ENCODE measurements at regions not wholly inside any gene's neighbourhood (a gene's known extent, or its start where the extent isn't known, plus 50 kb on each side); places are given as distances from the start of the nearest gene placed in this dataset.

DNA sequence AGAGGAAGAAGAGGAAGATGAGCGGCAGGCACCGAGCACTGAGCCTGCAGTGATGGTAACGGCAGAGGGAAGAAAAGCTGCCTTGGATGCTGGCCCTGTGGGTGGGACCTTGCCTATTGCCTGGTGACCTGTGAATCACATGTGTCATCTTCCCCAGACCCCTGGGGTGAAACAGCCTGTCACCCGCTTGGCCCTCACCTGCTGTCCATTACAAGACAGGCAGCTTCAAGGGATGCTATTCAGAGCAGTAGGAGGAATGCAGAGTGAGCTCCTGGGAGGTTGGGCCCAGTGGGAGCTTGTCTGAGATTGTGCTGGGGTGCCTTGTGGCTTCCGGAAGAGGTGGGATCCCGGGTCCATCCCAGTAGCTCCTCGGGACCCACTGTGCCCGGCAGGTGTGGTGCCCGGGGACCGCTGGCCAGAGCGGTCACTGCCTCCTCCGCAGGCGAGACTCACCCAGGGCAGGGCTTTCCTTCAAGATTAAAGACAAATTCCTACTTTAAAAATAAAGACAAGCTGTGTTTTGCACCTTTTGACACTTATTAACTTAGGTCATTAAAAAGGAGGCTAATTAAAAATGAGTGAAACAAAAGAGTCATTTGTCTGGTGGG, 440.2 kb upstream of the MKI67 start:
- Mint-ChIP-seq H3K4me3 (no peak overlapping the region), H3K27me3 (no peaks in the 10 kb centered on the region), H3K27ac (no peak overlapping the region), H3K4me1 (no peaks in the 10 kb centered on the region), H3K9me3 (ENCODE audit: low read depth) (no peaks in the 10 kb centered on the region), H3K36me3 (no peaks in the 10 kb centered on the region)
- CTCF ChIA-PET: no interaction called here
- ATAC-seq (no peak), DNase-seq (no peak)

DNA sequence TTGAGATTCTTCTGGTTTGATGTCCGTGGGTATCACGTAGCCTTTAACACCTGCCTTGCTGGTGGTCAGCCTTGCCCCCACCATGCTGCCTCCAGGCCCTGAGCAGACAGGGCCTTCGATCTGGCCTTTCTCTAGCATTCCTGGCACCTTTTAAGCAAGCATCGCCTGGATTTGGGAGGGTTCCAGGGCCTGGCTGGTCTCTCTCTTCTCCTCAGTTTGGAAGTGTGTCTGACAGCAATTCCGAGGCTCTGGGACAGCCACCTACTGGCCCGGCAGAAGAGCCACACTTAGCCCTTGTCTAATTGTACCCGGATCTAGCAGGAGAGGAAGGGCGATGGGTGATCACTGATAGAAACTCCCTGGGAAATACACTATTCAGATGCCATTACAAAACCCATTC, 441.3 kb upstream of the MKI67 start:
- Mint-ChIP-seq H3K9me3 (ENCODE audit: low read depth) (no peaks in the 10 kb centered on the region), H3K27me3 (no peaks in the 10 kb centered on the region), H3K36me3 (no peaks in the 10 kb centered on the region), H3K27ac (no peak overlapping the region), H3K4me3 (no peak overlapping the region), H3K4me1 (no peaks in the 10 kb centered on the region)
- CTCF ChIA-PET: no interaction called here
- DNase-seq: no peak
- ATAC-seq: no peak

GRCh38 chr10:128568041-128568440, 441.8 kb upstream of the MKI67 start:
- H3K27me3 Mint-ChIP-seq: no peaks in the 10 kb centered on the region
- H3K36me3 Mint-ChIP-seq: no peaks in the 10 kb centered on the region
- DNase-seq: no peak
- no peak overlapping the region for H3K4me3 Mint-ChIP-seq
- H3K9me3 Mint-ChIP-seq (ENCODE audit: low read depth): no peaks in the 10 kb centered on the region
- no peak overlapping the region for H3K27ac Mint-ChIP-seq
- no peaks in the 10 kb centered on the region for H3K4me1 Mint-ChIP-seq
- CTCF ChIA-PET: no interaction called here
- ATAC-seq: no peak

GRCh38 chr10:128568491-128568890, 442.3 kb upstream of the MKI67 start:
- DNase-seq (no peak), ATAC-seq (no peak)
- Mint-ChIP-seq H3K27ac (no peak overlapping the region), H3K4me3 (no peak overlapping the region), H3K27me3 (no peaks in the 10 kb centered on the region), H3K9me3 (ENCODE audit: low read depth) (no peaks in the 10 kb centered on the region), H3K36me3 (no peaks in the 10 kb centered on the region), H3K4me1 (no peaks in the 10 kb centered on the region)
- CTCF ChIA-PET: no interaction called here

DNA sequence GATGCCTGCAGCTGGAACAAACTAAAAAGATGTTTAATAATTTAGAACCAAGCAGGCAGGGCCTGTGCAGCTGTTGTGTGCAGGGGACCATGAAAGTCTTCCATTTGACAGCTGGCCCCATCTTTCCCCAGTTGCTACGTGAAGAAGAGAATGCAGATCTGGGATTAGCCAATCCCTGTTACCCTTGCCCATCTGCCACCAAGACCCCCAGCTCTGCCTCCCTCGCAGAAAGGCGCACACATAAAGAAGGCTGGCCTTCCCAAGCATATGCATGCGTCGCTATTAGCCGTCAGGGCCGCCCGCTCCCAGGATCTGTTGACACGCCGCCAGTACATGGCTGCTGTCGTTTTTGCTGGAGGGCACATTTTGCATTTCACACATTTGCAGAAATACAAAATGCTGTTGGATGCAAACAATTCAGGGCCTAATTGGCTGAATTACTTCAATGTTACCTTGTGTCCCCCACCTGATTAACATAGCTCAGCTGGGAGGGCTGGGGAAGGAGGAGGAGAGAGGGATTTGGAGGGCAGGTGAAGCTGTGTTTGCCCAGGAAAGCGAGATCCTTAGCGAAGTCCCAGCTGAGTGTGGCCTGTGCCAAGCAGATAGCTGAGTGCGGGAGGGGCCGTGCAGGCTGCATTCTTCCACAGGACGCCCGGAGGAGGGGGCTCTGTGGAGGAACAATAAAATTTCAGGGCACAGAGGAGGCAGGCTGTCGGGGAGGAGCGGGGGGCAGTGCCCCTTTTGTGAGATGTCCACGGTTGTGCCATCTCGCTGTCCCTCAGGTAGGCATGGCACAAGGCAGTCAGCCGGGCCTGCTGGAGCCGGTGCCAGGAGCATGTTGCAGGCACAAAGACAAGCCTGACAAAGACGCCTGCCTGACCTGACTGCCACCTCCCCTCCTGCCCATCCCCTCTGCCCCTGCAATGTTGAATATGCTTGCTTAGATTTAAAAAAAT, 443.0 kb upstream of the MKI67 start:
- Mint-ChIP-seq H3K9me3 (ENCODE audit: low read depth) (no peaks in the 10 kb centered on the region), H3K4me3 (no peak overlapping the region), H3K4me1 (no peaks in the 10 kb centered on the region), H3K27ac (no peak overlapping the region), H3K27me3 (no peaks in the 10 kb centered on the region), H3K36me3 (no peaks in the 10 kb centered on the region)
- no peak for DNase-seq
- ATAC-seq: no peak
- CTCF ChIA-PET: no interaction called here

GRCh38 chr10:128570319-128570995, 444.2 kb upstream of the MKI67 start:
- ATAC-seq: no peak
- H3K4me1 Mint-ChIP-seq: no peaks in the 10 kb centered on the region
- CTCF ChIA-PET: no interaction called here

DNA sequence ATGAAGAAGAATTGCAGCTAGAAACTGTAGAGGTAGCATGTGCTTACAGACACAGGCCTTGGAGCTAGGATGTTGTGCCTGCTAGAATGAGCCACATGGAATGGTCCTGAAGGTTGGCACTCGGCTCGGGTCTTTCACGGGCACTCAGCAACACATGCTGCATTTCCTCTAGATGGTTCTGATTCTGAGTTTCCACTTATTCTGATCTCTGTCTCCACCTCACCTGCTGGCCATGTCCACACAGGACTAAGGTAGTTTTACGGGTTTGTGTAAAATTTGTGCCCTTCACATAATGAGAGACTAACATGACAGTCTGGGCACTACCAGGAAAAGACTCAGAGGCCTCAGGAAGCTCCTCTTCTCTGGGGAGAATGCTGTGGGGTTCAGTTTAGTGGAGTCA, 444.8 kb upstream of the MKI67 start:
- ATAC-seq (no peak), DNase-seq (no peak)
- CTCF ChIA-PET: no interaction called here
- Mint-ChIP-seq H3K4me3 (no peak overlapping the region), H3K27me3 (no peaks in the 10 kb centered on the region), H3K36me3 (no peaks in the 10 kb centered on the region), H3K4me1 (no peaks in the 10 kb centered on the region), H3K9me3 (ENCODE audit: low read depth) (no peaks in the 10 kb centered on the region), H3K27ac (no peak overlapping the region)

More at GRCh38 chr10:128570319-128570995, 444.2 kb upstream of the MKI67 start:
- no peak for DNase-seq
- Mint-ChIP-seq H3K9me3 (ENCODE audit: low read depth) (no peaks in the 10 kb centered on the region), H3K4me3 (no peak overlapping the region), H3K27me3 (no peaks in the 10 kb centered on the region), H3K36me3 (no peaks in the 10 kb centered on the region), H3K27ac (no peak overlapping the region)

DNA sequence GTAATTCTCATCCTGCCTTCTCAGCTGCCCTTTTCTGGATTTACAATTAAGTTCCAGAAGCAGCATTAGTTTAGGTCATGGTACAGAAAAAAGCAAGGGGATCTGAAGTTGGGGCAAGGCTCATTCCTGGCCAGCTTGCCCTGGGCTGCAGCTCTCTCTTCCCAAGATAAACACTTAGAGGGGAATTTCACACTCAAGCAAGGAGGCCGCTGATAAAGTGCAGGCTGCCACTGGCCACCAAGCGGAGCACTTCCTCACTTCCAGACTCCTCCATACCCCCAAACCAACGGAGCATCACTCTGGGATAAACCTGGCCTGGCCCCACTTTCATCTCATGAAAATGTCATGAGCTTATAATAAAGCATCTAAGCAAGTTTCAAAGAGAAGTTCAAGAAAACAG, 445.5 kb upstream of the MKI67 start:
- CTCF ChIA-PET: no interaction called here
- no peak overlapping the region for H3K27ac Mint-ChIP-seq
- no peaks in the 10 kb centered on the region for H3K27me3 Mint-ChIP-seq

DNA sequence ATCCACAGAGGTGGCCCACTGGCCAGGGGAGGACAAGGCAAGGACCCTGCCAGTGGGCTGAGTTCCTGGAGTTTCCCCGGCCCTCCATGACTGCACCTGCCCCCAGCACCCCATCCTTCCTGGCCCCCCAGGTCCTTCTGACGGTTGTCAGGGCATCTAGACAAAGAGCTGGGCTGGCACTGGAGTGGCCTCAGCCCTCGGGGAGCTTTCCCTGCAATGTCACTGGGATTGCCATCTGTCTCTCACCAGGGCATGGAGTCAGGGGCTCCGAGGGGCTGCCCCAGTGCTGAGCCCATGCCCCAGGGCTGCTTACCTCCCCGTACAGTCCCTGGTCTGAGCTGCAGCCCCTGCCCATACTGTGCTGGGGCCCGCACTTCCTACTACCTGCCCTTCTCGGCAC, 446.5 kb upstream of the MKI67 start:
- H3K4me3 Mint-ChIP-seq: no peak overlapping the region
- H3K27ac Mint-ChIP-seq: no peak overlapping the region
- CTCF ChIA-PET: no interaction called here
- ATAC-seq (no peak), DNase-seq (no peak)
- H3K4me1 Mint-ChIP-seq: no peaks in the 10 kb centered on the region
- no peaks in the 10 kb centered on the region for H3K27me3 Mint-ChIP-seq
- H3K9me3 Mint-ChIP-seq (ENCODE audit: low read depth): no peaks in the 10 kb centered on the region
- H3K36me3 Mint-ChIP-seq: no peaks in the 10 kb centered on the region

More for the DNA sequence above, 445.5 kb upstream of the MKI67 start:
- Mint-ChIP-seq H3K4me3 (no peak overlapping the region), H3K4me1 (no peaks in the 10 kb centered on the region), H3K9me3 (ENCODE audit: low read depth) (no peaks in the 10 kb centered on the region), H3K36me3 (no peaks in the 10 kb centered on the region)
- DNase-seq (no peak), ATAC-seq (no peak)

GRCh38 chr10:128573281-128573845, 447.1 kb upstream of the MKI67 start:
- DNase-seq (no peak), ATAC-seq (no peak)
- CTCF ChIA-PET: no interaction called here
- no peaks in the 10 kb centered on the region for H3K4me1 Mint-ChIP-seq
- H3K9me3 Mint-ChIP-seq (ENCODE audit: low read depth): no peaks in the 10 kb centered on the region
- no peaks in the 10 kb centered on the region for H3K27me3 Mint-ChIP-seq
- no peak overlapping the region for H3K27ac Mint-ChIP-seq
- no peak overlapping the region for H3K4me3 Mint-ChIP-seq
- H3K36me3 Mint-ChIP-seq: no peaks in the 10 kb centered on the region

DNA sequence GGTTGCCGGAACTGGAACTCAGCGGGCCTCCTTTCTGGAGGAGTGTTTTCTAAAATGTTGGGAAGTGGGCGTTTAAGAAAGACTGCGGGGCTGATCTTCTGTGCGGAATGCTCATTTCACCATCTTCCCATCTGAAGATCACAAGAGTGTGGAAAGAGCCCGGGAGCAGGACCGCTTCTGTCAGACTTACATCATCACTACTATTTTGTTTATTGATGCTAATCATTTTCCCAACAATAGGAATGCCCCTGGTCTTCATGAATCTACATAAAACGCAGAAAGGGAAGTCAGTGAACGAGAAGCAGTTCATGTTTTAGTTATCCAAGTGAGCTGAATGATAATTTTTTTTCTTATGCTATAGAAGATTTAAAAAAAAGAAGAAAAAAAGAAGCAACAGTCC, 447.8 kb upstream of the MKI67 start:
- Mint-ChIP-seq H3K27me3 (no peaks in the 10 kb centered on the region), H3K9me3 (ENCODE audit: low read depth) (no peaks in the 10 kb centered on the region), H3K4me3 (no peak overlapping the region), H3K4me1 (no peaks in the 10 kb centered on the region), H3K27ac (no peak overlapping the region), H3K36me3 (no peaks in the 10 kb centered on the region)
- ATAC-seq (no peak), DNase-seq (no peak)
- CTCF ChIA-PET: no interaction called here

GRCh38 chr10:128574581-128575210, 448.5 kb upstream of the MKI67 start:
- Mint-ChIP-seq H3K4me3 (no peak overlapping the region), H3K27me3 (no peaks in the 10 kb centered on the region), H3K4me1 (no peaks in the 10 kb centered on the region), H3K27ac (no peak overlapping the region), H3K36me3 (no peaks in the 10 kb centered on the region), H3K9me3 (ENCODE audit: low read depth) (no peaks in the 10 kb centered on the region)
- ATAC-seq (no peak), DNase-seq (no peak)
- CTCF ChIA-PET: no interaction called here

GRCh38 chr10:128575761-128576160, 449.5 kb upstream of the MKI67 start:
- no peaks in the 10 kb centered on the region for H3K4me1 Mint-ChIP-seq
- no peak overlapping the region for H3K4me3 Mint-ChIP-seq
- H3K36me3 Mint-ChIP-seq: no peaks in the 10 kb centered on the region
- DNase-seq: no peak
- CTCF ChIA-PET: no interaction called here
- ATAC-seq: no peak
- no peaks in the 10 kb centered on the region for H3K9me3 Mint-ChIP-seq (ENCODE audit: low read depth)
- H3K27ac Mint-ChIP-seq: no peak overlapping the region
- no peaks in the 10 kb centered on the region for H3K27me3 Mint-ChIP-seq
